ENCODE measurements at regions not wholly inside any gene's neighbourhood (a gene's known extent, or its start where the extent isn't known, plus 50 kb on each side); places are given as distances from the start of the nearest gene placed in this dataset.
"Not testable (repeated sequence)": the region's sequence is repeated elsewhere in the genome, so short reads cannot be mapped to it uniquely, and the experiment has no call there.

GRCh38 chr2:21891191-21891590, 767.4 kb downstream of the TDRD15 start:
- no peak for DNase-seq (ENCODE audit: low read depth)
- no peak overlapping the region for H3K4me3 ChIP-seq (ENCODE audit: low read length)
- TF ChIP-seq, protein P1, sequence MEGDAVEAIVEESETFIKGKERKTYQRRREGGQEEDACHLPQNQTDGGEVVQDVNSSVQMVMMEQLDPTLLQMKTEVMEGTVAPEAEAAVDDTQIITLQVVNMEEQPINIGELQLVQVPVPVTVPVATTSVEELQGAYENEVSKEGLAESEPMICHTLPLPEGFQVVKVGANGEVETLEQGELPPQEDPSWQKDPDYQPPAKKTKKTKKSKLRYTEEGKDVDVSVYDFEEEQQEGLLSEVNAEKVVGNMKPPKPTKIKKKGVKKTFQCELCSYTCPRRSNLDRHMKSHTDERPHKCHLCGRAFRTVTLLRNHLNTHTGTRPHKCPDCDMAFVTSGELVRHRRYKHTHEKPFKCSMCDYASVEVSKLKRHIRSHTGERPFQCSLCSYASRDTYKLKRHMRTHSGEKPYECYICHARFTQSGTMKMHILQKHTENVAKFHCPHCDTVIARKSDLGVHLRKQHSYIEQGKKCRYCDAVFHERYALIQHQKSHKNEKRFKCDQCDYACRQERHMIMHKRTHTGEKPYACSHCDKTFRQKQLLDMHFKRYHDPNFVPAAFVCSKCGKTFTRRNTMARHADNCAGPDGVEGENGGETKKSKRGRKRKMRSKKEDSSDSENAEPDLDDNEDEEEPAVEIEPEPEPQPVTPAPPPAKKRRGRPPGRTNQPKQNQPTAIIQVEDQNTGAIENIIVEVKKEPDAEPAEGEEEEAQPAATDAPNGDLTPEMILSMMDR (IDR thresholded peaks at IDR 0.05; ENCODE audit: insufficient read depth, low read depth, low read length, missing control alignments), result no peak

DNA sequence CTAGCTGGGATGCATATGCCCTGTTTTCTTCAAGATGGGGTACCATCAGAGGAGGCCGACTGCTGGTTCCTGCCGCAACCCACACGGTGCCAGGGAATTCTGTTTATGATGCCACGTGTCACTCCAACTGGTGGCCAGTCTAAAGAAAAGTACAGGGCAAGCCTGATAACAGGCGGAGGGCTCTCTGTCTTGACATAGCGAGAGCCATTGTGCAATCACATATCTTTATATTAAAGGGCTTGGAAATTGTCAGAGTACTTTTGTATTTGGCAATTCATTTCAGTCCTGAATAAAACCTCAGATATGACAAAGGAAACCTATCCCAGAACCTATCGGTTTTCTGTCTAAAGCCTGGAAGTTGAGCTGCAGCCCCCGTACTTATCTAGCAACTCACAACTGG, 768.4 kb downstream of the TDRD15 start:
- no peak overlapping the region for H3K4me3 ChIP-seq (ENCODE audit: low read length)
- no peak for DNase-seq (ENCODE audit: low read depth)
- TF ChIP-seq, protein P1 (IDR thresholded peaks at IDR 0.05; ENCODE audit: insufficient read depth, low read depth, low read length, missing control alignments), result no peak

- TF ChIP-seq, protein P1 (IDR thresholded peaks at IDR 0.05; ENCODE audit: insufficient read depth, low read depth, low read length, missing control alignments), result no peak
- no peak overlapping the region for H3K4me3 ChIP-seq (ENCODE audit: low read length)
- no peak for DNase-seq (ENCODE audit: low read depth)
Measured at GRCh38 chr2:21895200-21895599, 771.4 kb downstream of the TDRD15 start.

DNA sequence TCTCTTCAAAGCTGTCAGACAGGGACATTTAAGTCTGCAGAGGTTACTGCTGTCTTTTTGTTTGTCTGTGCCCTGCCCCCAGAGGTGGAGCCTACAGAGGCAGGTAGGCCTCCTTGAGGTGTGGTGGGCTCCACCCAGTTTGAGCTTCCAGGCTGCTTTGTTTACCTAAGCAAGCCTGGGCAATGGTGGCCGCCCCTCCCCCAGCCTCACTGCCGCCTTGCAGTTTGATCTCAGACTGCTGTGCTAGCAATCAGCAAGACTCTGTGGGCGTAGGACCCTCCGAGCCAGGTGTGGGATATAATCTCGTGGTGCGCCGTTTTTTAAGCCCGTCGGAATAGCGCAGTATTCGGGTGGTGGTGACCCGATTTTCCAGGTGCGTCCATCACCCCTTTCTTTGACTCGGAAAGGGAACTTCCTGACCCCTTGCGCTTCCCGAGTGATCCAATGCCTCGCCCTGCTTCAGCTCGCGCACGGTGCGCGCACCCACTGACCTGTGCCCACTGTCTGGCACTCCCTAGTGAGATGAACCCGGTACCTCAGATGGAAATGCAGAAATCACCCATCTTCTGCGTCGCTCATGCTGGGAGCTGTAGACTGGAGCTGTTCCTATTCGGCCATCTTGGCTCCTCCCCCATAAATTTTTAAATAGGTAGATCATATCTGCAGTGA, 785.1 kb downstream of the TDRD15 start:
- H3K4me3 ChIP-seq (ENCODE audit: low read length); DNase-seq (ENCODE audit: low read depth): not testable (repeated sequence)

DNA sequence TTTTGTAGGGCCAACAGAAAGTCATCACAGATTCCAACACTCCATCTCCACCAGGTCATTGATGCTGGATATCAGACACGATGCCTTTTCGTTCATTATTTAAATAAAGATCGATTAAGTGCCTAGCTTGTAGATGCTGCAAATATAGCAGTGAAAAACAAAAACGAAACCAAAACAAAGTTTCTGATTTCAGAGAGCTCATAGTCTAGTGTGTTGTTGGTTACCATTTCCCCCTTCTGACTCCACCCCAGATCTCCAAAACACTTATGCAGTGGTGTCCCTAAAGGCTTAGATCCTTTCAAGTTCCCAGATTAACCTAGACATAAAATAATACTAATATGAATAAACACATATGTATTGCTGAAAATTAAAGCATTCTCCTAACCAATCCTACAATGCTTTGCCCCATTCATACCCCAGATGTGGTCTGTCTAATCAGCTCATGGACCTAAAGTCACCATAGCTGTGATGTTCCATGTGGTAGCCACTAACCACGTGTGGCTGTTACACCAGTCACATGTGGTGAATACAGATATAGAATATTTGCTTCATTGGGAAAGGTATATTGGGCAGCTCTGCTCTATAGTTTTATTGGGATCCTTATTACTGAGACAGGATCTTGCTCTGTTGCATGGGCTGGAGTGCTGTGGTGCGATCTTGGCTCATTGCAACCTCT, 787.2 kb downstream of the TDRD15 start:
- no peak for DNase-seq (ENCODE audit: low read depth)
- H3K4me3 ChIP-seq (ENCODE audit: low read length), result no peak overlapping the region
- TF ChIP-seq, protein P1 (IDR thresholded peaks at IDR 0.05; ENCODE audit: insufficient read depth, low read depth, low read length, missing control alignments), result no peak

DNA sequence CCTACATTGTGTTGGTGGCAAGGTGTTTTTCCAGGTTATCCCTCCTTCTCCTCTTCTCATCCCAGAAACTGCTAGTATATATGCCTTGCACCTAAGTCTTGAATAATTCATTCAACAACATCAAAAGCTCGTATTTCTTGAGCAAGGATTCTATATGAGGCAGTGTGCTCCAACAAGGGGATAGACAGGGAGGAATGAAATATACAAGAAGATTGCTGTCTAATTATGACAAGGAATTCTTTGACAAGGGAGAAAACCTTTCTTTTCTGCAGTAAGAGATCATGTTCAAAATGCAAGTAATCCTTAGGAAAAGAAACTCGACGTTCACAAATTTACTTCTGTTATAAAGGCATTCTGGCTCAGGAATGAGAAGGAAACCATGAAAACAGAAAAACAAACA, 788.6 kb downstream of the TDRD15 start:
- no peak for DNase-seq (ENCODE audit: low read depth)
- H3K4me3 ChIP-seq (ENCODE audit: low read length), result no peak overlapping the region
- TF ChIP-seq, protein P1 (IDR thresholded peaks at IDR 0.05; ENCODE audit: insufficient read depth, low read depth, low read length, missing control alignments), result no peak

DNA sequence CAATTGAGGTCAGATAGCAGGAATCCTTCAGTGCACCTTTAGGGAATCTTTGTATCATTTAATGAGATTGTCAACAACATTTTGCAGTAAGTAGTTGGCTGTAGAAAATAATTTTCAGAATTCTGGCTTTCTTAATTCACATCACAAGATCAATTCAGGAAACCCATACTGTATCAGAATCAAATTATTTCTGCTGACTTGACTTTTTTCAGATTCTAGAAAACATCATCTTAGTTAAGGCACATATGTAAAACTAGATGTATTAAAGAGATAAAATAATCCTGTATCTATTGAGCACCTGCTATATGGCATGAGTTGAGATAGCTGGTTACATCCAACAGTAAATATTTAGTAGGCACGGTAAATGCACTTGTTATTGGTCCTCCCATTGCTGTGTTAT, 791.4 kb downstream of the TDRD15 start:
- DNase-seq (ENCODE audit: low read depth), result no peak
- H3K4me3 ChIP-seq (ENCODE audit: low read length), result no peak overlapping the region
- TF ChIP-seq, protein P1 (IDR thresholded peaks at IDR 0.05; ENCODE audit: insufficient read depth, low read depth, low read length, missing control alignments), result no peak

All from epithelial cell of esophagus (primary cell).